ENCODE measurements at regions not wholly inside any gene's neighbourhood (a gene's known extent, or its start where the extent isn't known, plus 50 kb on each side); places are given as distances from the start of the nearest gene placed in this dataset.
"Not testable (repeated sequence)": the region's sequence is repeated elsewhere in the genome, so short reads cannot be mapped to it uniquely, and the experiment has no call there.

DNA sequence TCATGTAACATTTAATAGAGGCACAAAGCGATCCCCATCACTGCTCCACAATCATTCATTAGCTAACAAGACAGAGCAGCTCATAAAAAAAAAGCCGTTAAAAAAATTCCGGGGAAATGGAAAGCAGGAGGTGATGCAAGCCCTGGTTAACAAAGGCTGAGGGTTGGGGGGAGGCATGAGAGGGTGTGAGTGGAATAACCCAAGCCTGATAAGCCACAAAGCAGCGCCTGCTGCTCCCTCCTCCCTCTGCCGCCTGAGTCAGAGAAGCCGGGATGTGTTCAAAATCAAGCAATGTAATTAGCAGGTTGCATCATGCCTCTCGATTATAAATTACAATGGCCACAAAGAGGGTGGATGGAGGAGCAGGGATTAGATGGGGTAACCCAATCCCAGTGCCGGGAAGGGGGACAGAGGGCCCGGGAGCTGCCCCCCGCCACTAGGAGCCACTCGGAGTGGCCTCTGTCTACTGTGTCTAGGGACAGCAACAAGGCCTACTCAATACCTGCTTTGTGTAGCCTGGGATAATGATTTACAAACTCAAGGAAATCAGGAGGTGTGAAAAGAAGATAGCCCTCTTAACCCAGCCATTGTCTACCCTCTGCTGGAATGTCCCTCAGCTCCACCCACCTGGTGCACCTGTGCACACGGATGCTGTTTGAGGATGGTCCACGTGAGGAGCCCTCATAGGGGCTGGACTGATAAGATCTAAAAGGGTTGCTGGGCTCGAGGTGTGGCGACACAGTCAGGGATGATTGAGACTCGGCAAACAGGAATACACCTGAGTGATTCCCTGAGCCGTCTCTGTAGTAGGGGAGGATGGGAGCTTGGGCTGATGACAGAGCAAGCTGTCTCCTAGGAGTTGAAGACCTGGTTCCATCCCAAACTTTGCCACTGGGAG, 156.9 kb downstream of the VEGFA start:
- Histone ChIP-seq H3K9me3 (replicated peaks in 1 of 2; ENCODE audit: control insufficient read depth in 1 of 2, insufficient read depth in 1 of 2, low read length in 2 of 2) (no peaks in the 10 kb centered on the region), H3K36me3 (replicated peaks in 1 of 2; ENCODE audit: control insufficient read depth in 1 of 2, insufficient read depth in 2 of 2, low read length in 2 of 2) (no peaks in the 10 kb centered on the region), H3K4me1 (ENCODE audit: control insufficient read depth in 1 of 2, insufficient read depth in 2 of 2, low read length in 2 of 2) (peaks cover 16 to 33% of the 10 kb centered on the region in 2 donors), H3K27me3 (ENCODE audit: control insufficient read depth in 2 of 2, insufficient read depth in 2 of 2, low read length in 2 of 2) (no peaks in the 10 kb centered on the region), H2AFZ (ENCODE audit: insufficient read depth, low read depth, low read length, poor library complexity, severe bottlenecking) (no peak overlapping the region), H4K20me1 (ENCODE audit: insufficient read depth, low read length) (no peaks in the 10 kb centered on the region), H3K79me2 (ENCODE audit: insufficient read depth, low read length) (no peaks in the 10 kb centered on the region), H3K27ac (ENCODE audit: low read depth in 1 of 2, low read length in 2 of 2) (no peak overlapping the region), H3K4me2 (replicated peaks; ENCODE audit: extremely low read depth, low read length, poor library complexity, severe bottlenecking) (no peak overlapping the region), H3K4me3 (replicated peaks in 1 of 3; ENCODE audit: low read depth in 2 of 3, low read length in 3 of 3) (no peak overlapping the region), H3K9ac (ENCODE audit: insufficient read depth, low read length, poor library complexity, severe bottlenecking) (no peak overlapping the region)
- peaks cover 9 to 13% (median 12%) of the 10 kb centered on the region in 3 donors for H3K27me3 Mint-ChIP-seq (ENCODE audit: low read depth in 3 of 3)
- DNase-seq = peak; percentile 15 to 54 (median 18)
- no peaks in the 10 kb centered on the region for H3K36me3 Mint-ChIP-seq
- TF ChIP-seq, protein P1, sequence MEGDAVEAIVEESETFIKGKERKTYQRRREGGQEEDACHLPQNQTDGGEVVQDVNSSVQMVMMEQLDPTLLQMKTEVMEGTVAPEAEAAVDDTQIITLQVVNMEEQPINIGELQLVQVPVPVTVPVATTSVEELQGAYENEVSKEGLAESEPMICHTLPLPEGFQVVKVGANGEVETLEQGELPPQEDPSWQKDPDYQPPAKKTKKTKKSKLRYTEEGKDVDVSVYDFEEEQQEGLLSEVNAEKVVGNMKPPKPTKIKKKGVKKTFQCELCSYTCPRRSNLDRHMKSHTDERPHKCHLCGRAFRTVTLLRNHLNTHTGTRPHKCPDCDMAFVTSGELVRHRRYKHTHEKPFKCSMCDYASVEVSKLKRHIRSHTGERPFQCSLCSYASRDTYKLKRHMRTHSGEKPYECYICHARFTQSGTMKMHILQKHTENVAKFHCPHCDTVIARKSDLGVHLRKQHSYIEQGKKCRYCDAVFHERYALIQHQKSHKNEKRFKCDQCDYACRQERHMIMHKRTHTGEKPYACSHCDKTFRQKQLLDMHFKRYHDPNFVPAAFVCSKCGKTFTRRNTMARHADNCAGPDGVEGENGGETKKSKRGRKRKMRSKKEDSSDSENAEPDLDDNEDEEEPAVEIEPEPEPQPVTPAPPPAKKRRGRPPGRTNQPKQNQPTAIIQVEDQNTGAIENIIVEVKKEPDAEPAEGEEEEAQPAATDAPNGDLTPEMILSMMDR (IDR thresholded peaks at IDR 0.05) = no peak
- peaks cover 0 to 3% (median 0%) of the 10 kb centered on the region in 7 donors for H3K9me3 Mint-ChIP-seq
- peaks cover 32% of the 10 kb centered on the region for H3K4me1 Mint-ChIP-seq
- H3K4me3 Mint-ChIP-seq = no peak overlapping the region
- WGBS (ENCODE audit: insufficient coverage) = 59% methylated on average over 9 of the region's 17 CpGs
- H3K27ac Mint-ChIP-seq = peak overlapping the region in 2 of 7 donors; percentile 33 to 43
- intact Hi-C loops (cut with micrococcal nuclease) = no loop called here

DNA sequence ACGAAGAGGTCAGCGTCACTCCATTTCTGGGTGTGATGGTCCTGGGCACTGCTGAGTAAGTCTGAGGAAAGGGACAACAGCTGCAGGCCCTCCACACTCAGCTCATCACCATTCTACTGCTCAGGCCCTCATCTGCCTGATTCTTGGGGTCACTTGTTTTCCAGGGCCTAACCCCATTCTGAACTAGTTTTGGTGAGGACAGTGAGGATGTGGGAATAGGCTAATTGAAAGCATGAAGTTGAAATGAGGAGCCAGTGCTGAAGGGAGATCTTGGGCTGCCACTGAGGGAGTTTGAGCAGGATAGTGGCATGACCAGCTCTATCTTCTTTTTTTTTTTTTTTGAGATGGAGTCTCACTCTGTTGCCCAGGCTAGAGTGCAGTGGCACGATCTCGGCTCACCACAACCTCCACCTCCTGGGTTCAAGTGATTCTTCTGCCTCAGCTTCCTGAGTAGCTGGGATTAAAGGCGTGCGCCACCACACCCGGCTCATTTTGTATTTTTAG, 155.7 kb downstream of the VEGFA start:
- peaks cover 8 to 13% (median 12%) of the 10 kb centered on the region in 3 donors for H3K27me3 Mint-ChIP-seq (ENCODE audit: low read depth in 3 of 3)
- H3K4me3 ChIP-seq (replicated peaks in 1 of 3; ENCODE audit: low read depth in 2 of 3, low read length in 3 of 3); H3K36me3 ChIP-seq (replicated peaks in 1 of 2; ENCODE audit: control insufficient read depth in 1 of 2, insufficient read depth in 2 of 2, low read length in 2 of 2); intact Hi-C loops (cut with micrococcal nuclease); H3K4me2 ChIP-seq (replicated peaks; ENCODE audit: extremely low read depth, low read length, poor library complexity, severe bottlenecking); H3K36me3 Mint-ChIP-seq; DNase-seq; H4K20me1 ChIP-seq (ENCODE audit: insufficient read depth, low read length); H3K9me3 Mint-ChIP-seq; H3K27me3 ChIP-seq (ENCODE audit: control insufficient read depth in 2 of 2, insufficient read depth in 2 of 2, low read length in 2 of 2); H3K9ac ChIP-seq (ENCODE audit: insufficient read depth, low read length, poor library complexity, severe bottlenecking); H2AFZ ChIP-seq (ENCODE audit: insufficient read depth, low read depth, low read length, poor library complexity, severe bottlenecking); H3K9me3 ChIP-seq (replicated peaks in 1 of 2; ENCODE audit: control insufficient read depth in 1 of 2, insufficient read depth in 1 of 2, low read length in 2 of 2); H3K27ac ChIP-seq (ENCODE audit: low read depth in 1 of 2, low read length in 2 of 2); H3K4me3 Mint-ChIP-seq; H3K79me2 ChIP-seq (ENCODE audit: insufficient read depth, low read length): not testable (repeated sequence)
- WGBS (ENCODE audit: insufficient coverage) = no CpG with 5 or more reads among the region's 7 CpGs
- H3K27ac Mint-ChIP-seq = peak overlapping the region in 1 of 7 donors; percentile 46
- peaks cover 32% of the 10 kb centered on the region for H3K4me1 Mint-ChIP-seq
- H3K4me1 ChIP-seq (ENCODE audit: control insufficient read depth in 1 of 2, insufficient read depth in 2 of 2, low read length in 2 of 2) = peaks cover 16 to 33% of the 10 kb centered on the region in 2 donors

Data from CD14-positive monocyte (primary cell).